ENCODE measurements at regions not wholly inside any gene's neighbourhood (a gene's known extent, or its start where the extent isn't known, plus 50 kb on each side); places are given as distances from the start of the nearest gene placed in this dataset.

DNA sequence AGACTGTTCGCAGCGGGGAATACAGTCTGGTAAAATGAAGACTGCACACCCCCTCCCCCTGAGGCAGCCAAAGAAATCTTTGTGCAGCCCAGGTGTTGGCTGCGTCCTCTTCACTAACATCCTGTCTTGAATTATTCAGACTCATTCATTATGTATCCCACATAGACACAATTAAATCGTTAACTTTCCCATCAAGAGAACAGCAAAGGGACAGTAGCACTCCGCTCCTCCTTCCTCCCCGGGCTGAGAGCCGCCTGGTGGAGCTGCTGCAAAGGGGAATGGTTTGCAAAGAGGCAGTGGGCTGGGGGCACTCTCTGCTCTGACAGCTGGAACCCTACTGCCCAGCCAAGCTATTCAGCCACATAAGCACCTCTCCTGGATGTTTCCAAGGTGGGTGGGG, 290.0 kb upstream of the SOX9 start:
- 46% methylated on average over 7 of the region's 7 CpGs for WGBS (ENCODE audit: missing lambda C conversion rate)
- no peak for DNase-seq (ENCODE audit: low read depth in 1 of 2, low spot score in 1 of 2)
- Histone ChIP-seq H3K27ac (no peak overlapping the region), H3K4me1 (no peaks in the 10 kb centered on the region), H3K4me3 (no peak overlapping the region), H3K9me3 (no peaks in the 10 kb centered on the region), H3K4me2 (no peak overlapping the region)
- FAIRE-seq = no peak
- ATAC-seq = no peak
- POLR2A ChIA-PET = no interaction called here
- CTCF ChIA-PET = interaction anchor here (0.9 kb wide), 1 partner anchor 8 kb away, joined by 3 read pairs; no protein-coding TSS in a partner anchor
- TF ChIP-seq EHMT2 (IDR thresholded peaks at IDR 0.05; ENCODE audit: low read depth) (no peak), CBX8 (IDR thresholded peaks at IDR 0.05) (peak; percentile 39; the same call in 1 of the 2 replicates)
- TF ChIP-seq, protein P1, sequence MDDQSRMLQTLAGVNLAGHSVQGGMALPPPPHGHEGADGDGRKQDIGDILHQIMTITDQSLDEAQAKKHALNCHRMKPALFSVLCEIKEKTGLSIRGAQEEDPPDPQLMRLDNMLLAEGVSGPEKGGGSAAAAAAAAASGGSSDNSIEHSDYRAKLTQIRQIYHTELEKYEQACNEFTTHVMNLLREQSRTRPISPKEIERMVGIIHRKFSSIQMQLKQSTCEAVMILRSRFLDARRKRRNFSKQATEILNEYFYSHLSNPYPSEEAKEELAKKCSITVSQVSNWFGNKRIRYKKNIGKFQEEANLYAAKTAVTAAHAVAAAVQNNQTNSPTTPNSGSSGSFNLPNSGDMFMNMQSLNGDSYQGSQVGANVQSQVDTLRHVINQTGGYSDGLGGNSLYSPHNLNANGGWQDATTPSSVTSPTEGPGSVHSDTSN (IDR thresholded peaks at IDR 0.05) = no peak

DNA sequence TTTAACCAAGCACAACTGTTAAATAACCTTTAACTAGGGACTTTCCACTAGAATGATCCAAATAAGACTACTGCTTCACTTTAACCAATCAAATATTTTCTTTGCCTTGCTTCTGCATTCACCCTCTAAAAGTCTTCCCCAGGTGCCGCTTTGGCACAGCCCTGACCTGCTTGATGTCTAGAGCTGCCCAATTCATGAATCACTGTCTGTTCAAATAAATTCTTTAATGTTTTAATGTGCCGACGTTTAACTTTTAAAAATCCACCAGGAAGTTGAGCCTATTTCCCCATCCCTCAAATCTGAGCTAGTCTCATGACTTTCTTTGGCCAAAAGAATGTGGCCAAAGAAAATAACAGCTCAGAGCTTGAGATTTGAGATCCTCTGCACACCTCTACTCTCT, 277.8 kb upstream of the SOX9 start:
- Histone ChIP-seq H3K4me2 (no peak overlapping the region), H3K9me3 (peaks cover 10% of the 10 kb centered on the region; the same call in 2 of the 3 replicates), H3K4me3 (no peak overlapping the region), H3K27ac (no peak overlapping the region), H3K4me1 (no peaks in the 10 kb centered on the region)
- TF ChIP-seq NFE2L2 (conservative IDR thresholded peaks at IDR 0.05; ENCODE audit: low read length) = no peak
- TF ChIP-seq ZNF302 (CRISPR knock-in tag; IDR thresholded peaks at IDR 0.05) = no peak
- no peak for TF ChIP-seq EP300 (IDR thresholded peaks at IDR 0.05)
- no peak for TF ChIP-seq EHMT2 (IDR thresholded peaks at IDR 0.05; ENCODE audit: low read depth)
- TF ChIP-seq MAZ (IDR thresholded peaks at IDR 0.05; ENCODE audit: borderline replicate concordance, low read depth, low read length) = no peak
- no peak for TF ChIP-seq RNF2 (IDR thresholded peaks at IDR 0.05; ENCODE audit: borderline replicate concordance, low read depth)
- no peak for TF ChIP-seq HEYL (CRISPR knock-in tag; IDR thresholded peaks at IDR 0.05)
- no peak for TF ChIP-seq MAFK (IDR thresholded peaks at IDR 0.05; ENCODE audit: partially characterized antibody)
- TF ChIP-seq, protein P1 (IDR thresholded peaks at IDR 0.05) = no peak
- TF ChIP-seq PHF8 (IDR thresholded peaks at IDR 0.05; ENCODE audit: borderline replicate concordance, low read depth) = no peak
- TF ChIP-seq, protein P2, sequence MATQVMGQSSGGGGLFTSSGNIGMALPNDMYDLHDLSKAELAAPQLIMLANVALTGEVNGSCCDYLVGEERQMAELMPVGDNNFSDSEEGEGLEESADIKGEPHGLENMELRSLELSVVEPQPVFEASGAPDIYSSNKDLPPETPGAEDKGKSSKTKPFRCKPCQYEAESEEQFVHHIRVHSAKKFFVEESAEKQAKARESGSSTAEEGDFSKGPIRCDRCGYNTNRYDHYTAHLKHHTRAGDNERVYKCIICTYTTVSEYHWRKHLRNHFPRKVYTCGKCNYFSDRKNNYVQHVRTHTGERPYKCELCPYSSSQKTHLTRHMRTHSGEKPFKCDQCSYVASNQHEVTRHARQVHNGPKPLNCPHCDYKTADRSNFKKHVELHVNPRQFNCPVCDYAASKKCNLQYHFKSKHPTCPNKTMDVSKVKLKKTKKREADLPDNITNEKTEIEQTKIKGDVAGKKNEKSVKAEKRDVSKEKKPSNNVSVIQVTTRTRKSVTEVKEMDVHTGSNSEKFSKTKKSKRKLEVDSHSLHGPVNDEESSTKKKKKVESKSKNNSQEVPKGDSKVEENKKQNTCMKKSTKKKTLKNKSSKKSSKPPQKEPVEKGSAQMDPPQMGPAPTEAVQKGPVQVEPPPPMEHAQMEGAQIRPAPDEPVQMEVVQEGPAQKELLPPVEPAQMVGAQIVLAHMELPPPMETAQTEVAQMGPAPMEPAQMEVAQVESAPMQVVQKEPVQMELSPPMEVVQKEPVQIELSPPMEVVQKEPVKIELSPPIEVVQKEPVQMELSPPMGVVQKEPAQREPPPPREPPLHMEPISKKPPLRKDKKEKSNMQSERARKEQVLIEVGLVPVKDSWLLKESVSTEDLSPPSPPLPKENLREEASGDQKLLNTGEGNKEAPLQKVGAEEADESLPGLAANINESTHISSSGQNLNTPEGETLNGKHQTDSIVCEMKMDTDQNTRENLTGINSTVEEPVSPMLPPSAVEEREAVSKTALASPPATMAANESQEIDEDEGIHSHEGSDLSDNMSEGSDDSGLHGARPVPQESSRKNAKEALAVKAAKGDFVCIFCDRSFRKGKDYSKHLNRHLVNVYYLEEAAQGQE (IDR thresholded peaks at IDR 0.05) = no peak
- TF ChIP-seq TP53 (CRISPR knock-in tag; IDR thresholded peaks at IDR 0.05) = no peak
- no peak for TF ChIP-seq TFCP2L1 (CRISPR knock-in tag; IDR thresholded peaks at IDR 0.05)
- TF ChIP-seq SMC3 (IDR thresholded peaks at IDR 0.05) = no peak
- TF ChIP-seq POLR2AphosphoS2 (conservative IDR thresholded peaks at IDR 0.05; ENCODE audit: low read length) = no peak
- TF ChIP-seq FOSL2 (IDR thresholded peaks at IDR 0.05) = no peak
- no peak for TF ChIP-seq FOSL2 (CRISPR knock-in tag; IDR thresholded peaks at IDR 0.05)
- TF ChIP-seq ESRRA (IDR thresholded peaks at IDR 0.05; ENCODE audit: borderline replicate concordance, low read length) = no peak
- no peak for TF ChIP-seq RCOR1 (IDR thresholded peaks at IDR 0.05; ENCODE audit: low read depth, low read length)
- ChIA-PET CTCF (no interaction called here), POLR2A (no interaction called here)
- WGBS (ENCODE audit: missing lambda C conversion rate) = 35% methylated on average over 3 of the region's 3 CpGs
- no peak for ATAC-seq
- DNase-seq (ENCODE audit: low read depth in 1 of 2, low spot score in 1 of 2) = no peak
- no peak for FAIRE-seq
